Hindlimb muscle (tissue), 1 donor: ENCODE measurements at regions not wholly inside any gene's neighbourhood (a gene's known extent, or its start where the extent isn't known, plus 50 kb on each side); places are given as distances from the start of the nearest gene placed in this dataset.

ENCODE experiments used
- DNase-seq: peaks from one replicate; pipeline ENCODE4 v3.0.0-alpha.2; 2013

DNA sequence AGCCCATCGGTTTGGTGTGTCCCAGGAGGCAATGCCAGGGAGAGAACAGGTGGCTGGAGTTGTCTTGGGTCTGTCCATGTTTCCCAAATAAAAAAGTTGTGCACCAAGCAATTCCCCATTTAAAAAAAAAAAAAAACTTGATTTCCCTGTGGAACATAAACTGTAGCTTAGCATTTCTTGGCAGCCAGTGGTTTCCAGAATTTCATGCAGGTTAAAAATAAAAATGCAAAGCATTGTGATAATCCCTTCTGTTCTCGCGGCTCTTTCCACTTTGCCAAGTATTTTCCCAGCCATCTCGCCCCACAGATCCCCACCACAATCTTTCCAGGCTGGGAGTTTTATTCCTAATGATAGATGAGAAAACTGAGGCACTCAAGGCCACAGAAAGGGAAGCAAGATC, 51.4 kb upstream of the MSX1 start:
- no peak for DNase-seq

GRCh38 chr4:4805887-4806286, 53.6 kb upstream of the MSX1 start:
- no peak for DNase-seq

DNA sequence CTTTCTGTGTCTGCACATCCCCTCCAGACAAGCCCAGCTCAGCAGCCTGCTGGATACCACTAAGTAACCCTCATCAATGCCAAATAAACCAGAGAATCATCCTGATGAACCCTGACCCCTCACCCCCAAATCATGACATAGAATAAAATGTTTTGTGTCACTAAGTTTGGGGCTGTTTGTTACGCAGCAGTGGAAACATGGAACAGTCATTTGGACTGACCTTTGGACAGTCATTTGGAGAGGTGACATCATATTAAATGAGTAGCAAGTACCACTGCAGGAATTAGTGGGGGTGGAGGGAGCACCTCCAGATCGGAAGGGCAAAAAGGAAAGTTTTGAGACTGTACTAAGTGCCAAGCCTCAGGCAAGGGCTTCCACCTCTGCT, 55.6 kb upstream of the MSX1 start:
- DNase-seq, result no peak

GRCh38 chr4:4803216-4803911, 56.1 kb upstream of the MSX1 start:
- DNase-seq, result no peak

GRCh38 chr4:4800646-4801408, 58.6 kb upstream of the MSX1 start:
- DNase-seq, result no peak

DNA sequence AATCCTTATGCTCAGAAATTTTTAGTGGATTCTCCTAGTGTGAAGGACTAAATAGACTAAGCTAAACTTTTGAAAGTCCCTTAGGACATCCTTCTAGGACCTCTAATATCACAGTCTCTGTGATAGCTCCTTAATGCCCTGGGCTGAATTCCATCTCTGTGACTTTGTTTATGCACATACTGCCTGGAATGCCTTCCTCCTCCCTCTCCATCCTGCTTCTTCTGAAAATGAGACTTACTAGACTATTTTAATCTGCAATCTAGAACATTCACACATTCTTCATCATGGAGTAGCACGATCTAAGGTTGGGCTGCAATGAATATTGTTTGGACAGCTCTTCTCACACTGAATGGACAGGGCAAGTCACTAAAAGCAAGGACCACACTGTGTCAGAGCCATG, 65.0 kb upstream of the MSX1 start:
- DNase-seq, result no peak

GRCh38 chr4:4792466-4792865, 67.0 kb upstream of the MSX1 start:
- DNase-seq, result peak; percentile 26

DNA sequence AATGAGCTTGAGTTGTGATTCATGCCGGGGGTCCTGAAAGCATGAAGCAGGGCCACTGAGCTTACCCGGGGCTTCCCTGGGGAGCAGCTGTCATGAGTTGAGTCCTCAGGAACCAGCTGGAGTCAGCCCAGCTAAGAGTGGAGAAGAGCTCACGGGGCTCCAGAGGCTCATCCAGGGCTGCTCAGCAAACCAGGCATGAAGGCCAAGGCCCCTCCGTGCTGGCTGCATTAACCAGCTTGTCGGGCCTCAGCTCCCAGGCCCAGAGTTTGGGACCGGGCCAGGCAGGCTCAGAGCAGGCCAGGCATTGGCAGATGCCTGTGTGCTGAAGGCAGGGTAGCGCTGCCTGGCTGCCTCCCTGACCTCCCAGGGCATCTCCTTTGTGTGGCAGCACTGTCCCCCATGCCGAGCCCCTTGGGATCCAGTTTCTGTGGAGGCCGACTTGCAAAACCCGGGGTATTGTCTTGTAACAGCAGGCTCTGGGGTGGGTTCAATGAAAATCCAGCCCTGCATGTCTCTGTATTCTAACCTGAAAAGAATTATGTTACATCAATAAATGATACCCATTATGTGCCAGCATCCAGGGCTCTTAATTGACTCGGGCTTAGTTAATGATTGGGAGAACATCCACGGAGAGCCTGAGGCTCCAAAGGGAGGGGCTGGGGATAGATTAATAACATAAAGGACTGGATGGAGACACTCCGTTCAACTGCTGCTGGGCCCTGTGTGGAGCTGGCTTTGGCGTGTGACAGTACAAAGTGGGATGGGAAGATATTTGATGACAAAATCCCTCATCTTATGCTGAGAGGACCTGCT, 68.0 kb upstream of the MSX1 start:
- no peak for DNase-seq

DNA sequence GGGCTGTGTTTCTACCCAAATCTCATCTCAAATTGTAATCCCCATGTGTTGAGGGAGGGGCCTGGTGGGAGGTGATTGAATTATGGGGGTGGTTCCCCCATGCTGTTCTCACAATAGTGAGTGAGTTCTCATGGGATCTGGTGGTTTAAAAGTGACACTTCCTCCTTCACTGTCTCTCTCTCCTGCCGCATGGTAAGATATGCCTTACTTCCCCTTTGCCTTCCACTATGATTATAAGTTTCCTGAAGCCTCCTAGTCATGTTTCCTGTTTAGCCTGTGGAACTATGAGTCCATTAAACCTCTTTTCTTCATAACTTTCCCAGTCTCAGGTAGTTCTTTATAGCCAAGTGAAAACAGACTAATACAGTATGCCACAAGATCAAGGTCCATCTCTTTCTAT, 70.0 kb upstream of the MSX1 start:
- DNase-seq, result no peak

GRCh38 chr4:4788573-4788972, 70.9 kb upstream of the MSX1 start:
- no peak for DNase-seq

GRCh38 chr4:4787421-4787820, 72.0 kb upstream of the MSX1 start:
- no peak for DNase-seq

- no peak for DNase-seq
Measured at GRCh38 chr4:4784379-4784778, 75.1 kb upstream of the MSX1 start.

GRCh38 chr4:4783847-4784246, 75.6 kb upstream of the MSX1 start:
- DNase-seq, result no peak

GRCh38 chr4:4782969-4783368, 76.5 kb upstream of the MSX1 start:
- no peak for DNase-seq

GRCh38 chr4:4781936-4782707, 77.3 kb upstream of the MSX1 start:
- DNase-seq, result no peak

GRCh38 chr4:4780729-4781244, 78.7 kb upstream of the MSX1 start:
- DNase-seq, result no peak

DNA sequence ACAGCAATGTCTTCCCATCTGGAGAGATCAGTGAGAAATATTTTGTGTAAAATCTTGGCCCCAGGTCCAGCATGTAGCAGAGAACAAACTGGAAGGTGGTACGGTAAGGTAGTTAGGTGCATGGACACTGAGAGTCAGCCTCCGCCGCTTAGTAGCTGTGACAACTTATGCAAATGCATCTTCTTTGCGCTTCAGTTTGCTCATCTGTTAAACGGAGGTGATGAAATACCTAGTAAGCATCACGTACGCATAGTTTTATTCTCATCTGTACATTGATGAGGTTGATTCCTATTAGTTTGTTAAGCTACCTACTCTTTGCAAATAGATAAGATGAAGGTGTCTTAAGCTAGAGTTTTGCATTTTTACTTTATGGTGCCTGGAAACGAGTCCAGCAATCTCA, 80.0 kb upstream of the MSX1 start:
- DNase-seq, result no peak

DNA sequence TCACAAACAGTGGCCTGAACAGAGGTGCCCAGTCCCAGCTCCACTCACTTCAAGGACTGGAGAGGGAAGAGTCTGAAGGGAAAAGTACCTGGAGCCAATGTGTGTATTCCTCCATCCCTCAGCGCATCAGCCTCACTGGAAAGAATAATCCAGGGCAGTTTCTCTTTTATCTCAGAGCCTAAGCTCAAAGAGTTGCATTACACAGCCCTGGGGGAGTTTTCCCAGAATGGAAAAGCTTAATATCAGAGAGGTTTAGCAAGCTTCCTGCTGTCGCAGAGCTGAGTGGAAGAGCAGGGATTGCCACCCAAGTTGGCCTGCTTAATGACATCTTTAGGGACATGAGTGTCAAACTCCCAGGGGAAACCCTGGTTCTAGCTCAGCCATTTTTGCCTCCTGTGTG, 80.4 kb upstream of the MSX1 start:
- DNase-seq, result no peak

DNA sequence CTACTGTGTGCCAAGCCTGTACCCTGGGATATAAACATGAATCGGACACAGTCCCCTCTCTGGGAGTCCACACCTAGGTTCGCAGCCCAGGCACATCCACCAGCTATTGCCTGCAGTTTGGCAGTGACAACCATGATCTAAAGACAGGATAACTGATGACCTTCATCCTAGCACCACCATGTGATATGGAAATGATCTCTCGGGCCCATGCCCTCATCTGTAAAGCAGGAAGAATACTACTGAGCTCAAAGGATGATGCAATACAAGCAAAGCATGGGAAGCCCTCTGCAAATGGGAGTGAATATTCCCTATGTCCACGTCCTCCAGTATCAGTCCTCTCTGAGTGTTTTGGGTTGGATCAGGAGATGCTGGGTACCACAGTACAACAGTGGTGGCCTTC, 80.9 kb upstream of the MSX1 start:
- DNase-seq, result no peak

- DNase-seq, result no peak
Measured at GRCh38 chr4:4776934-4777333, 82.5 kb upstream of the MSX1 start.

GRCh38 chr4:4776335-4776734, 83.1 kb upstream of the MSX1 start:
- DNase-seq, result no peak

GRCh38 chr4:4775493-4776004, 83.9 kb upstream of the MSX1 start:
- no peak for DNase-seq
